GM18517 (cell line): ENCODE measurements at regions not wholly inside any gene's neighbourhood (a gene's known extent, or its start where the extent isn't known, plus 50 kb on each side); places are given as distances from the start of the nearest gene placed in this dataset.
"Not testable (repeated sequence)": the region's sequence is repeated elsewhere in the genome, so short reads cannot be mapped to it uniquely, and the experiment has no call there.

ENCODE experiments used
- ATAC-seq: cut with Tn5 transposase; IDR thresholded peaks from one replicate; pipeline ENCODE4 v1.9.1; 2021; ENCODE audit warnings: mild to moderate bottlenecking, moderate library complexity; ENCODE audit not compliant: unreplicated experiment

- ATAC-seq = no peak
Measured at GRCh38 chrX:50967736-50968135, 57.2 kb downstream of the BMP15 start.

GRCh38 chrX:50968871-50969635 lies 58.5 kb downstream of the BMP15 start:
- ATAC-seq = not testable (repeated sequence)

- no peak for ATAC-seq
Measured at GRCh38 chrX:50971395-50971794, 60.9 kb downstream of the BMP15 start.

- ATAC-seq = no peak
Measured at GRCh38 chrX:50973199-50973598, 62.7 kb downstream of the BMP15 start.

- no peak for ATAC-seq
Measured at GRCh38 chrX:50978920-50979682, 68.6 kb downstream of the BMP15 start.

- ATAC-seq = no peak
Measured at GRCh38 chrX:50980251-50980650, 69.7 kb downstream of the BMP15 start.

- ATAC-seq = no peak
Measured at GRCh38 chrX:50988649-50989048, 78.1 kb downstream of the BMP15 start.

GRCh38 chrX:50996930-50997329 lies 86.4 kb downstream of the BMP15 start:
- ATAC-seq = no peak

GRCh38 chrX:51000384-51000783 lies 89.8 kb downstream of the BMP15 start:
- ATAC-seq = not testable (repeated sequence)

- ATAC-seq = not testable (repeated sequence)
Measured at GRCh38 chrX:51001733-51002632, 91.4 kb downstream of the BMP15 start.

GRCh38 chrX:51006064-51006463 lies 95.5 kb downstream of the BMP15 start:
- ATAC-seq = no peak

GRCh38 chrX:51024106-51024696 lies 113.7 kb downstream of the BMP15 start:
- no peak for ATAC-seq

GRCh38 chrX:51026862-51027261 lies 116.3 kb downstream of the BMP15 start:
- no peak for ATAC-seq

GRCh38 chrX:51035746-51036145 lies 125.2 kb downstream of the BMP15 start:
- no peak for ATAC-seq

- ATAC-seq = no peak
Measured at GRCh38 chrX:51047950-51048349, 137.4 kb downstream of the BMP15 start.

GRCh38 chrX:51053741-51054140 lies 143.2 kb downstream of the BMP15 start:
- ATAC-seq = no peak

- ATAC-seq = no peak
Measured at GRCh38 chrX:51098046-51098445, 187.5 kb downstream of the BMP15 start.

- not testable (repeated sequence) for ATAC-seq
Measured at GRCh38 chrX:51119058-51119926, 208.8 kb downstream of the BMP15 start.

- not testable (repeated sequence) for ATAC-seq
Measured at GRCh38 chrX:51125743-51126142, 206.9 kb upstream of the NUDT10 start.
